Upper lobe of right lung (tissue), 1 donor: ENCODE measurements at regions not wholly inside any gene's neighbourhood (a gene's known extent, or its start where the extent isn't known, plus 50 kb on each side); places are given as distances from the start of the nearest gene placed in this dataset.

Source experiments
- ATAC-seq: fragments of 200-7000 bp; cut with Tn5 transposase; one replicate; pipeline ENCODE4 v1.9.1; 2020; ENCODE audit warnings: mild to moderate bottlenecking, moderate library complexity
- DNase-seq: peaks from one replicate; pipeline ENCODE4 v3.0.0-alpha.2; 2020
- H3K27ac ChIP-seq: fragments of 200-600 bp; one replicate; pipeline ENCODE4 v1.8.0; 2022
- H3K27me3 ChIP-seq: fragments of 200-600 bp; one replicate; pipeline ENCODE4 v1.8.0; 2022; ENCODE audit warnings: mild to moderate bottlenecking
- H3K36me3 ChIP-seq: fragments of 200-600 bp; one replicate; pipeline ENCODE4 v1.8.0; 2022
- H3K4me1 ChIP-seq: fragments of 200-600 bp; one replicate; pipeline ENCODE4 v1.8.0; 2022
- H3K4me3 ChIP-seq: fragments of 200-600 bp; one replicate; pipeline ENCODE4 v1.8.0; 2022; ENCODE audit warnings: mild to moderate bottlenecking
- H3K9me3 ChIP-seq: fragments of 200-600 bp; one replicate; pipeline ENCODE4 v1.8.0; 2022
- intact Hi-C: fragments of 100-400 bp; cut with DNase I; formaldehyde crosslinking; loops from one replicate; pipeline ENCODE4 v1.11.0; 2022
- TF ChIP-seq, protein P1 (sequence below): fragments of 200-600 bp; IDR thresholded peaks from one replicate; pipeline ENCODE4 v1.8.0; 2022; ENCODE audit warnings: antibody characterized with exemption
- donor health status: DM: no; HTN: yes; CAD: no; lungs with severe emphysema.

DNA sequence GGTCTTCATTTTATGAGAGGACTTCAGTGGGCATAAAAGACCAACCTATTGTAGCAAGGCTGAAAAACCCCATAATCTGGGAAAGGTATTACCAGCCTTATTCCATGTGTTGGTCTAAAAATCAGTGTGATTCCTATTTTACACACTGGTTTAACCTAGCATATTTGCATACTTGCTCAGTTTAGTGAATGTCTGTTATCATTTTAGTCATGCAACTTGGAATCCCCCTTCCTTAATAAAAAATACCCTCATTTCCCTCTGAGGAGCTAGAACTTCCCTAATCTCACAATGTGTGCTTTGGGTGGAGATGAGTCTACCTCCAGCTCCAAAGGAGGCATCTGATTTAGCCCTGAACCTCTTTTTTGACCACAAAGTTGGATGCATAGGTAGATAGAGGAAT lies 312.8 kb upstream of the SORCS1 start:
- ATAC-seq (no peak), DNase-seq (no peak)
- no peaks in the 10 kb centered on the region for H3K9me3 ChIP-seq
- no peaks in the 10 kb centered on the region for H3K27me3 ChIP-seq
- intact Hi-C loops: no loop called here
- H3K27ac ChIP-seq: no peak overlapping the region
- no peak overlapping the region for H3K4me3 ChIP-seq
- TF ChIP-seq, protein P1, sequence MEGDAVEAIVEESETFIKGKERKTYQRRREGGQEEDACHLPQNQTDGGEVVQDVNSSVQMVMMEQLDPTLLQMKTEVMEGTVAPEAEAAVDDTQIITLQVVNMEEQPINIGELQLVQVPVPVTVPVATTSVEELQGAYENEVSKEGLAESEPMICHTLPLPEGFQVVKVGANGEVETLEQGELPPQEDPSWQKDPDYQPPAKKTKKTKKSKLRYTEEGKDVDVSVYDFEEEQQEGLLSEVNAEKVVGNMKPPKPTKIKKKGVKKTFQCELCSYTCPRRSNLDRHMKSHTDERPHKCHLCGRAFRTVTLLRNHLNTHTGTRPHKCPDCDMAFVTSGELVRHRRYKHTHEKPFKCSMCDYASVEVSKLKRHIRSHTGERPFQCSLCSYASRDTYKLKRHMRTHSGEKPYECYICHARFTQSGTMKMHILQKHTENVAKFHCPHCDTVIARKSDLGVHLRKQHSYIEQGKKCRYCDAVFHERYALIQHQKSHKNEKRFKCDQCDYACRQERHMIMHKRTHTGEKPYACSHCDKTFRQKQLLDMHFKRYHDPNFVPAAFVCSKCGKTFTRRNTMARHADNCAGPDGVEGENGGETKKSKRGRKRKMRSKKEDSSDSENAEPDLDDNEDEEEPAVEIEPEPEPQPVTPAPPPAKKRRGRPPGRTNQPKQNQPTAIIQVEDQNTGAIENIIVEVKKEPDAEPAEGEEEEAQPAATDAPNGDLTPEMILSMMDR: no peak
- no peaks in the 10 kb centered on the region for H3K4me1 ChIP-seq
- H3K36me3 ChIP-seq: no peaks in the 10 kb centered on the region

DNA sequence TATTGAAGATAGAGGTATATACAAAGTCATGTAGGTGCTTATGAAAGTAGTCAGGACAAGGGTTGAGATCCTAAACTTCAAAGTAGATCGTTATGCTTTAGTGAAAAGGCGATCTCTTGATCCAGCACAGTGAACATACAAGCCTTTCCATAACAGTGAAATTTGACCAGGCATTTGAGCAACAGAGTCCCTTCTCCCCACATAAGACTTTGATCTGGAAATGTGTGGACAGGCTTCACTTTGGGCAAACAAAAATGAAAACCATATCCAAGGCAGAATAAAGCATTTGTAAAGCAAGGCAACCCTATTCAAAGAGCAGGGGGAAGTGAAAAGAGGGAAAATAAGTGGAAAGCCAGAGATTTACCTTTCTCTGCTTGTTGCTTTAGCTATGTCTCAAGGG lies 311.9 kb upstream of the SORCS1 start:
- H3K4me3 ChIP-seq: no peak overlapping the region
- TF ChIP-seq, protein P1: no peak
- H3K36me3 ChIP-seq: no peaks in the 10 kb centered on the region
- no peaks in the 10 kb centered on the region for H3K4me1 ChIP-seq
- H3K27me3 ChIP-seq: no peaks in the 10 kb centered on the region
- H3K27ac ChIP-seq: no peak overlapping the region
- H3K9me3 ChIP-seq: no peaks in the 10 kb centered on the region
- ATAC-seq: no peak
- intact Hi-C loops: no loop called here
- DNase-seq: no peak

DNA sequence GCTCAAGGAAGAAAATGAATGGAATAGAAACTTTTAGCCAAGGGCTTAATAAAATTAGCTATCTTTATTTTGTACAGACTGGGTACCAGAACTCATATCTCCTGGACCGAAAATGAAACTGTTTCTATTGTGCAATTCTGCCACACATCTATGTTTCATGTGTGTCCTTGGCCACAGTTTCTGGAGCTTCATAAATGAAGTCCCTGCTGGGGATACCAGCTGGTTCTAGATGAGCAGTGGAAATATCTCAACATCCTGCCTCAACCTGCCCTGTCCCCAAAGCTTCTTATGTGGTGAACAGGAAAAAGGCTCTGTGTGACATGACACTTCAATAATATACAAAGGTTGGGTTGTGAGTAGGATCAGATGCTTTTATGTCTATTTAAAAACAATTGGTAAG lies 310.1 kb upstream of the SORCS1 start:
- Histone ChIP-seq H3K36me3 (no peaks in the 10 kb centered on the region), H3K4me1 (no peaks in the 10 kb centered on the region), H3K27ac (no peak overlapping the region), H3K4me3 (no peak overlapping the region), H3K27me3 (no peaks in the 10 kb centered on the region), H3K9me3 (no peaks in the 10 kb centered on the region)
- no peak for ATAC-seq
- DNase-seq: no peak
- intact Hi-C loops: no loop called here
- TF ChIP-seq, protein P1: no peak

DNA sequence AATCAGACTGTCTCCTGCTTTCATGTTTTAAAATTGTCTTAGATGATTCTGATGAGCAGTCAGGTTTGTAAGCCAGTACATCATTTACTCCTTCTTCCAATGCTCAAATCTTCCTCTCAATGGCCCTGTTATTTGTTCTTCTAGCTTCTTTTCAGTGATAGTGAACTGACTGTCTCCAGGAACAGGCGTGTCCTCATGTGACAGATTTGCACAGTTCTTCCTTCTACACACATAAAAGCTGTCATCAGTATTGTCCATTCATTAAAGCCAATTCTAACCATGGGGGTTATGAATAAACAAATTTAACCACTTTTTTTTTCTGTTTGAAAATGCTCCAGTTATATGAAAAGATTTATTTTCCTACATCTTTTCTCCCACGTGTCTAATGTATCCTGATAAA lies 308.7 kb upstream of the SORCS1 start:
- H3K4me1 ChIP-seq: no peaks in the 10 kb centered on the region
- TF ChIP-seq, protein P1: no peak
- intact Hi-C loops: no loop called here

DNA sequence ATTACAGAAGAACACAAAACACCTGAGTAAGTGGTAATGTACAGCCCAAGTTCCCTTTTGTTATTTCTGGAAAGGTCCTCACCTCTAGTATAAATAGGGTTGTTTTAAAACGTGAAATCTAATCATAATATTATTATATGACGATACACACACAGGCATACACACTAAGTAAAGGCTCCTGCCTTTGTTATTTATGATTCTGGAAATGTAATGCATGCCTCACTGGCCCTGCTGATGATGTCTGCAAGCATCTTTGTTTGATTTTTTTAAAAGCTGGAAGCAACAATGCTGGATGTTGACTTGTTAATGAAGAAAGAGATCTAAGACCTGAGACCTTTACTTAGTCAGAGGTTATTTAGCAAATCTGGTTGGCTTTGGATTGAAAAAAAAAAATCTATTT lies 307.4 kb upstream of the SORCS1 start:
- H3K27ac ChIP-seq: no peak overlapping the region
- H3K27me3 ChIP-seq: no peaks in the 10 kb centered on the region
- intact Hi-C loops: no loop called here
- TF ChIP-seq, protein P1: no peak
- H3K36me3 ChIP-seq: no peaks in the 10 kb centered on the region
- H3K4me1 ChIP-seq: no peaks in the 10 kb centered on the region
- H3K9me3 ChIP-seq: no peaks in the 10 kb centered on the region
- ATAC-seq (no peak), DNase-seq (no peak)
- no peak overlapping the region for H3K4me3 ChIP-seq

More for the DNA sequence above, 308.7 kb upstream of the SORCS1 start:
- Histone ChIP-seq H3K9me3 (no peaks in the 10 kb centered on the region), H3K27ac (no peak overlapping the region), H3K4me3 (no peak overlapping the region), H3K27me3 (no peaks in the 10 kb centered on the region), H3K36me3 (no peaks in the 10 kb centered on the region)
- DNase-seq (no peak), ATAC-seq (no peak)

DNA sequence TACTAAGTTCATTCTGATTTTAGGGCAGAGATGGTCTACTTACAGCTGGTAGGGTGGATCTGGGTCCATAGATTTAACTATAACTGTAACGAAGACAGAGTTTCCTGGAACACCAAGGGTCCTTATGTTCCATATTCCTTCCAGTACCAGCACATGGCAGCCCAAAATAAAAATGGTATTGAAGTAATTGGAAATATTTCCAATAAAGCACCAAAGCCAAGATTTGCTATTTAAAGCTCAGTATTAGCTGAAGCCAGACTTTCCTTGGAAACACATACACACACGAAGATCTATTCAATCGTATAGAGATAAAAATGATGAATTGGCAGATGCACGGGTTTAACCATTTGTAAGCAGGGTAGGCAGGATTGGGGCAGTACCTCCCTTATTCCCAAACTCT lies 289.1 kb upstream of the SORCS1 start:
- H3K27ac ChIP-seq: no peak overlapping the region
- TF ChIP-seq, protein P1: no peak
- no peaks in the 10 kb centered on the region for H3K9me3 ChIP-seq
- DNase-seq (no peak), ATAC-seq (no peak)
- H3K4me1 ChIP-seq: no peaks in the 10 kb centered on the region
- no peaks in the 10 kb centered on the region for H3K36me3 ChIP-seq
- intact Hi-C loops: no loop called here
- H3K27me3 ChIP-seq: no peaks in the 10 kb centered on the region
- H3K4me3 ChIP-seq: no peak overlapping the region
